ENCODE measurements at regions not wholly inside any gene's neighbourhood (a gene's known extent, or its start where the extent isn't known, plus 50 kb on each side); places are given as distances from the start of the nearest gene placed in this dataset.

- POLR2A ChIA-PET = no interaction called here
- in situ Hi-C loops (cut with HindIII; ENCODE audit: low pct_unique_long_range_greater_than_20kb, low sequenced_read_pairs) (no loop called here), intact Hi-C loops (cut with micrococcal nuclease; ENCODE audit: unreplicated experiment) (no loop called here)
- DNase-seq (ENCODE audit: low read depth, low spot score) (no peak), ATAC-seq (no peak)
- CTCF ChIA-PET = no interaction called here
- no peaks in the 10 kb centered on the region for H3K4me1 ChIP-seq (ENCODE audit: control insufficient read depth, insufficient read depth, low read length)
- H3K4me3 ChIP-seq (ENCODE audit: low read depth in 2 of 2, low read length in 2 of 2) = no peak overlapping the region
- H3K9me3 ChIP-seq (ENCODE audit: control insufficient read depth, insufficient read depth, low read depth, low read length) = no peaks in the 10 kb centered on the region
- no peaks in the 10 kb centered on the region for H3K27me3 ChIP-seq (ENCODE audit: control insufficient read depth, insufficient read depth, low read length)
- TF ChIP-seq, protein P1, sequence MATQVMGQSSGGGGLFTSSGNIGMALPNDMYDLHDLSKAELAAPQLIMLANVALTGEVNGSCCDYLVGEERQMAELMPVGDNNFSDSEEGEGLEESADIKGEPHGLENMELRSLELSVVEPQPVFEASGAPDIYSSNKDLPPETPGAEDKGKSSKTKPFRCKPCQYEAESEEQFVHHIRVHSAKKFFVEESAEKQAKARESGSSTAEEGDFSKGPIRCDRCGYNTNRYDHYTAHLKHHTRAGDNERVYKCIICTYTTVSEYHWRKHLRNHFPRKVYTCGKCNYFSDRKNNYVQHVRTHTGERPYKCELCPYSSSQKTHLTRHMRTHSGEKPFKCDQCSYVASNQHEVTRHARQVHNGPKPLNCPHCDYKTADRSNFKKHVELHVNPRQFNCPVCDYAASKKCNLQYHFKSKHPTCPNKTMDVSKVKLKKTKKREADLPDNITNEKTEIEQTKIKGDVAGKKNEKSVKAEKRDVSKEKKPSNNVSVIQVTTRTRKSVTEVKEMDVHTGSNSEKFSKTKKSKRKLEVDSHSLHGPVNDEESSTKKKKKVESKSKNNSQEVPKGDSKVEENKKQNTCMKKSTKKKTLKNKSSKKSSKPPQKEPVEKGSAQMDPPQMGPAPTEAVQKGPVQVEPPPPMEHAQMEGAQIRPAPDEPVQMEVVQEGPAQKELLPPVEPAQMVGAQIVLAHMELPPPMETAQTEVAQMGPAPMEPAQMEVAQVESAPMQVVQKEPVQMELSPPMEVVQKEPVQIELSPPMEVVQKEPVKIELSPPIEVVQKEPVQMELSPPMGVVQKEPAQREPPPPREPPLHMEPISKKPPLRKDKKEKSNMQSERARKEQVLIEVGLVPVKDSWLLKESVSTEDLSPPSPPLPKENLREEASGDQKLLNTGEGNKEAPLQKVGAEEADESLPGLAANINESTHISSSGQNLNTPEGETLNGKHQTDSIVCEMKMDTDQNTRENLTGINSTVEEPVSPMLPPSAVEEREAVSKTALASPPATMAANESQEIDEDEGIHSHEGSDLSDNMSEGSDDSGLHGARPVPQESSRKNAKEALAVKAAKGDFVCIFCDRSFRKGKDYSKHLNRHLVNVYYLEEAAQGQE (IDR thresholded peaks at IDR 0.05; ENCODE audit: insufficient read depth in 1 of 2, low read depth in 2 of 2, low read length in 1 of 2) = no peak
- TF ChIP-seq SIN3A (IDR thresholded peaks at IDR 0.05; ENCODE audit: borderline replicate concordance, insufficient read depth, low read depth, low read length) (no peak), TCF7L2 (IDR thresholded peaks at IDR 0.05; ENCODE audit: low read depth, low read length) (no peak), POLR2AphosphoS5 (IDR thresholded peaks at IDR 0.05; ENCODE audit: low read depth, low read length) (no peak), CTCF (IDR thresholded peaks at IDR 0.05) (no peak)
- no peak overlapping the region for H3K27ac ChIP-seq (ENCODE audit: low read length)
- no TSS peak for BruUV-seq (replicated peaks)
- no peaks in the 10 kb centered on the region for H3K36me3 ChIP-seq (ENCODE audit: control insufficient read depth, insufficient read depth, low read length)
Measured at GRCh38 chr4:162443510-162443909, 279.7 kb upstream of the FSTL5 start.

GRCh38 chr4:162442128-162442527 lies 278.3 kb upstream of the FSTL5 start:
- Histone ChIP-seq H3K36me3 (ENCODE audit: control insufficient read depth, insufficient read depth, low read length) (no peaks in the 10 kb centered on the region), H3K4me1 (ENCODE audit: control insufficient read depth, insufficient read depth, low read length) (no peaks in the 10 kb centered on the region), H3K4me3 (ENCODE audit: low read depth in 2 of 2, low read length in 2 of 2) (no peak overlapping the region), H3K27me3 (ENCODE audit: control insufficient read depth, insufficient read depth, low read length) (no peaks in the 10 kb centered on the region), H3K9me3 (ENCODE audit: control insufficient read depth, insufficient read depth, low read depth, low read length) (no peaks in the 10 kb centered on the region), H3K27ac (ENCODE audit: low read length) (no peak overlapping the region)
- intact Hi-C loops (cut with micrococcal nuclease; ENCODE audit: unreplicated experiment) (no loop called here), in situ Hi-C loops (cut with HindIII; ENCODE audit: low pct_unique_long_range_greater_than_20kb, low sequenced_read_pairs) (no loop called here)
- TF ChIP-seq, protein P1 (IDR thresholded peaks at IDR 0.05; ENCODE audit: insufficient read depth in 1 of 2, low read depth in 2 of 2, low read length in 1 of 2) = no peak
- no peak for TF ChIP-seq CTCF (IDR thresholded peaks at IDR 0.05)
- no peak for TF ChIP-seq POLR2AphosphoS5 (IDR thresholded peaks at IDR 0.05; ENCODE audit: low read depth, low read length)
- no TSS peak for BruUV-seq (replicated peaks)
- CTCF ChIA-PET = no interaction called here
- DNase-seq (ENCODE audit: low read depth, low spot score) (no peak), ATAC-seq (no peak)
- POLR2A ChIA-PET = no interaction called here

All from Panc1 (cell line).